GM12878 (cell line): ENCODE measurements at regions not wholly inside any gene's neighbourhood (a gene's known extent, or its start where the extent isn't known, plus 50 kb on each side); places are given as distances from the start of the nearest gene placed in this dataset.

Experiments
- CEBPB ChIP-seq, 2 experiments: fragments of 150-350 bp in 1 of 2; IDR thresholded peaks; 2 replicates each; pipeline ENCODE4 v1.6.1; 2012 to 2014; ENCODE audit warnings: low read depth in 2 of 2, low read length in 2 of 2, borderline replicate concordance in 1 of 2, inconsistent platforms in 1 of 2
- POLR2A ChIP-seq: IDR thresholded peaks from 2 replicates; pipeline ENCODE4 v1.6.1; 2011; ENCODE audit warnings: low read depth, mild to moderate bottlenecking, low read length
- RFX5 ChIP-seq: IDR thresholded peaks from 2 replicates; pipeline ENCODE4 v1.6.1; 2011; ENCODE audit warnings: low read depth, low read length, improper control_type of control experiment
- TF ChIP-seq, protein P1 (sequence below): IDR thresholded peaks from 2 replicates; pipeline ENCODE4 v1.6.1; 2012; ENCODE audit warnings: improper control_type of control experiment, low read depth, low read length; ENCODE audit not compliant: insufficient replicate concordance

DNA sequence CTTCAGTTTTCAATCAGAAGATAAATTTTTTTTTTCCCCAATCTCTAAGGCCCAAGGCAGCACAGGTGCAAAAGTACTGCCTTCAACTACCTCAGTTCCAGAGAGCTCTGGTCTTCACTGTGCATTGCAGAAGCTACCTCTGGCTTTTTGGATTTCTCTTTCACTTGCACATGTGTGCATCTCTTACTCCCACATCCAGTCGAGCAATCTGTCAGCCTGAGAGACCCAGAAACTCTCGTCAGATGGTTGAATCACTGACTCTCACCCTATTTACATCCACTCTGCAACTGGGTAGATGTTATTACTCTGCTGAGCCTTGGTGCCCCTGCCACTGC is 813.8 kb downstream of the NR2F2 start:
- TF ChIP-seq POLR2A (no peak), RFX5 (no peak), CEBPB (IDR thresholded peaks at IDR 0.05; ENCODE audit: borderline replicate concordance in 1 of 2, low read depth in 2 of 2, low read length in 2 of 2) (no peak)
- TF ChIP-seq, protein P1, sequence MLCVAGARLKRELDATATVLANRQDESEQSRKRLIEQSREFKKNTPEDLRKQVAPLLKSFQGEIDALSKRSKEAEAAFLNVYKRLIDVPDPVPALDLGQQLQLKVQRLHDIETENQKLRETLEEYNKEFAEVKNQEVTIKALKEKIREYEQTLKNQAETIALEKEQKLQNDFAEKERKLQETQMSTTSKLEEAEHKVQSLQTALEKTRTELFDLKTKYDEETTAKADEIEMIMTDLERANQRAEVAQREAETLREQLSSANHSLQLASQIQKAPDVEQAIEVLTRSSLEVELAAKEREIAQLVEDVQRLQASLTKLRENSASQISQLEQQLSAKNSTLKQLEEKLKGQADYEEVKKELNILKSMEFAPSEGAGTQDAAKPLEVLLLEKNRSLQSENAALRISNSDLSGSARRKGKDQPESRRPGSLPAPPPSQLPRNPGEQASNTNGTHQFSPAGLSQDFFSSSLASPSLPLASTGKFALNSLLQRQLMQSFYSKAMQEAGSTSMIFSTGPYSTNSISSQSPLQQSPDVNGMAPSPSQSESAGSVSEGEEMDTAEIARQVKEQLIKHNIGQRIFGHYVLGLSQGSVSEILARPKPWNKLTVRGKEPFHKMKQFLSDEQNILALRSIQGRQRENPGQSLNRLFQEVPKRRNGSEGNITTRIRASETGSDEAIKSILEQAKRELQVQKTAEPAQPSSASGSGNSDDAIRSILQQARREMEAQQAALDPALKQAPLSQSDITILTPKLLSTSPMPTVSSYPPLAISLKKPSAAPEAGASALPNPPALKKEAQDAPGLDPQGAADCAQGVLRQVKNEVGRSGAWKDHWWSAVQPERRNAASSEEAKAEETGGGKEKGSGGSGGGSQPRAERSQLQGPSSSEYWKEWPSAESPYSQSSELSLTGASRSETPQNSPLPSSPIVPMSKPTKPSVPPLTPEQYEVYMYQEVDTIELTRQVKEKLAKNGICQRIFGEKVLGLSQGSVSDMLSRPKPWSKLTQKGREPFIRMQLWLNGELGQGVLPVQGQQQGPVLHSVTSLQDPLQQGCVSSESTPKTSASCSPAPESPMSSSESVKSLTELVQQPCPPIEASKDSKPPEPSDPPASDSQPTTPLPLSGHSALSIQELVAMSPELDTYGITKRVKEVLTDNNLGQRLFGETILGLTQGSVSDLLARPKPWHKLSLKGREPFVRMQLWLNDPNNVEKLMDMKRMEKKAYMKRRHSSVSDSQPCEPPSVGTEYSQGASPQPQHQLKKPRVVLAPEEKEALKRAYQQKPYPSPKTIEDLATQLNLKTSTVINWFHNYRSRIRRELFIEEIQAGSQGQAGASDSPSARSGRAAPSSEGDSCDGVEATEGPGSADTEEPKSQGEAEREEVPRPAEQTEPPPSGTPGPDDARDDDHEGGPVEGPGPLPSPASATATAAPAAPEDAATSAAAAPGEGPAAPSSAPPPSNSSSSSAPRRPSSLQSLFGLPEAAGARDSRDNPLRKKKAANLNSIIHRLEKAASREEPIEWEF = no peak
